DMS 273 (cell line): ENCODE measurements at regions not wholly inside any gene's neighbourhood (a gene's known extent, or its start where the extent isn't known, plus 50 kb on each side); places are given as distances from the start of the nearest gene placed in this dataset.

Experiments used
- DNase-seq: peaks from one replicate; lab custom pipeline; 2025; ENCODE audit not compliant: unreplicated experiment; lab: John Stamatoyannopoulos, UW

DNA sequence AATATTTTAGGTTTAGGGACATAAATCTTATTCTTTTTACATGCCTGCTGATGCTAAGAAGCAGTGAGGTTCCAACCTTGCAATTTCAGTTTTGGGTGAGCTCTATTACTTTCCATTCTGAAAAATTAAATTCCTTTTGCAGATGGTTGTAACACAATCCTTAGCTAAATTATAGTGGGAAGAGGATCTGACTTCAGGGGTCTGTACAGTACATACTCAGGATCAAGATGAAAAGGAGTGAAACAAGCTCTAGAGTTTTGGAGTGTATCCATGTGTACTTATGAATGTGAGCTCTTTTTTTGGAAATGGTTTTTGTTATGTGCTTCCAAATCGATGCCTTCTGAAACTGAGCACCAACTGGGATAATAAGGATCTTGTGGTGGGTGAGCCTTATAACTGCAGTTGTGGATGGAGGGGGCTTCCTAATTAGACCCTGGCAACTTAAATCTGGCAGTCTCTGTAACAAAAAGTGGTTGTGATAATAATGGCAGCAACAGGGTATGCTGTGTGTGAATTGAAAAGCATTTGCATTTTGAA is 218.8 kb upstream of the MAP3K7 start:
- no peak for DNase-seq

DNA sequence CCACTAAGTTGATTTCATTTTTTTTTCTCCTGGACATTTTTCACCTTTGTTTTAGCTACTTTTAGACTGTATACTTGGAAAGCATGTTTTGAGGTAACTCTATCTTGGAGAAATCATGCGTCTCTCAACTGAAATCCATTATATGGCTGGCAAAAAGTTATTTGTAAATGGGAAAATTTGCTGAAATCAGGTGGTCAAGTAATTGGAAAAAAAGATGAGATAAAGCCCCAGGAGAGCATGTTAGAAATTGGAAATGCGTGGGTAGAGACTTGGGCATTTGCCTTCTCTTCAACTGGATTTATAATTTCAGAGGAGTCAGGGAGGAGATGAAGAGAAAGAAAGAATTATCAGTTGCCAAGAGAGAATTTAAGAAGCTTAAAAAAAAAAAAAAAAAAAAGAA is 217.1 kb upstream of the MAP3K7 start:
- DNase-seq: no peak

DNA sequence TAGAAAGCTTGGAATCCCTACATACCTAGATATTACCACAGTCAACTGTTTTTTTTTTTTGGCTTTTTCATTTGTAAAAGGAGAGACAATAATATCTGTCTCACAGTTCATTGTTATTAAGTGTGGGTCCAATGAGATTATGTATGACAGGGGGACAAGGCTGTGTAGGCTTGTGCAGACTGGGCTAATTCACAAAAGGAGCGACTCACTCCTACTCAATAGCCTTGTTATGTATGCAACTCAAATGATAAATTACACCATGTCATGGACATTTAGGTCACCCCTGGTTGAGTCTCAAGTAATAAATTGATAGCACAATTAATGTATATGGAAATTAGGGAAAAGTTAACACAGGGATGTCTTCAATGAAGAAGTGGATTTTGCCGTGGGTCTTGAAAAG is 208.2 kb upstream of the MAP3K7 start:
- no peak for DNase-seq

DNA sequence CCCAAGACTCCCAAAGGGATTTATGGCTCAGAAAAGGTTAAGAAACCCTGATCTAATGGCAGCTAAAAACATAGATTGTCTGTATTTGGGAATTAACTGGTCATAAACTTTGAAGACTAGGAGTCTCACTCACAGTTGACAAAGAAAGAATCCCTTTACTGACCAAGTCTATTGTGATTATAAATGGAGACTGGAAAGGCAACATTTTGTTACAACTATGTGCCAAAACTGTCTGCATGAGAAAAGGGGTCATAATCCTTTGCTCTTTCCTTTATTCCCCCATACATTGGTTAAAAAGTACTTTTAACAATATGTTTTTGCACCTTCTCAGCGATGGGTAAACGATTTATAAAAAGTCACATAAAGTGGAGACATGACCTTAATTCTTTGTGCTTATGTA is 206.9 kb upstream of the MAP3K7 start:
- no peak for DNase-seq

DNA sequence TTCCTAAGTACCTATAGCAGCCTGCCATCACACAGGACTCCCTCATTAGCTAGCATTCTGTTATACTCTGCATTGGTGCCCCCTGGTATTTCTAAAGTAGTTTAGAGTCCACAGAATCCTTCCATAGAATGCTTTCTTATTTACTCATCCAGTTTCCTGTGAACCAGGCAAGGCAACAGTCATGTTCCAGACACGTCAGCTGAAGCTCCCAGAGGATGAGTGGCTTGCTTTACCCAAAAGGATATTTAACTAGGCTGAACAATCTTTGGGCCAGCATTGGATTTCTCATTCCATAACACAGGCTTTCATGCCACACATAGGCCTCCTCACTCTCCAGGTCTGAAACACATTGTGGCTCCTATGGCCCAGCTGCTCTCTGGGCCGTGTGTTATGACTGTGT is 203.8 kb upstream of the MAP3K7 start:
- DNase-seq: no peak

DNA sequence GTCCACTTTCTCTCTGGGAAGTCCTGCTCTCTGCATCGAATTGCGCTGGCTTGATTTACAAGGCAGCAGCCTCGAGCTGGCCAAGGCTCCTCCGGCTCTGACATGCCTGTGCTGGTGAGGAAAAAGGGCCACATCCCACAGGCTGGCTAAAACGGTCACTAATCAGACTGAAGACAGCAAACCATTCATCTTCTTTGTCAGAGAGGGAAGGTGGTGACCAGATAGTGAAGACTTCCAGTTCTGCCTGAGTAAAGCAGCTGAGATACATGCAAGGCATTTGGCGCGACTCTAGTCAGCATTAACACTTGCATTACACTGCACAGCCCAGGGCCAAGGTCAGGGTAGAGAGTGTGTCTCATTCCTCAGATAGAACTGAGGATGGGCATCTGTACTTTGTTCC is 203.2 kb upstream of the MAP3K7 start:
- DNase-seq: no peak

DNA sequence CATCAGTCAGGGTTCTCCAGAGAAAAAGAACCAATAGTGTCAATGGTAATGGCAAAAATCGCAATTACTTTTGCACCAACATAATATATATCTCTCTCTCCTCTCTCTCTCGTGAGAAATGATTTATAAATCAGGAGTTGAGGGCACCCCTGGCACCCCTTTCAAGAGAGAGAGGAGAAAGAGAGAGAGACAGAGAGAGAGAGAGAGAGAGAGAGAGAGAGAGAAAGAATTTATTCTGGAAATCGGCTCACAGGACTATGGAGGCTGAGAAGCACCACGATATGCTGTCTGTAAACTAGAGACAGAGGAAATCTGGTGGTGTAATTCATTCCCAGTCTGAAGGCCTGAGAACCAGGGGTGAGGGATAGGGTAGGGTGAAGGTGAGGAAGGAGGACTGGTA is 201.9 kb upstream of the MAP3K7 start:
- no peak for DNase-seq

DNA sequence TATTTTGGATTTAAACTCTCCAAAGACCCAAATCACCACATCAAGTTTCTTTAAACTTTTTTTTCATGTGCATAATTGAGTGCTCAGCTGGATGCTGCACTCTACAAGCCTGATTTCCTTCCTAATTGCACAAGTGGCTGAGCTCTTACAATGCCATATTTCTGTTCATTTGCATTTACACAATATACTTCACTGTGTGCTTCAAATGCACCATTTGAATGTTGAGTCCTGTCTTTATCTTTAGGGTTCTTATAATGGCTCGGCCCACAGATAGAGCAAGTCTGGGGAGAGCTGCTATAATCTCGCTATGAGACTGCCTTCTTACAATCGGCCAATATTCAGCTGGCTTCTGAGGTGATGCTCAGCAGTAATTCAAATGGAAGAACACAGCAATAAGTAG is 200.6 kb upstream of the MAP3K7 start:
- no peak for DNase-seq

DNA sequence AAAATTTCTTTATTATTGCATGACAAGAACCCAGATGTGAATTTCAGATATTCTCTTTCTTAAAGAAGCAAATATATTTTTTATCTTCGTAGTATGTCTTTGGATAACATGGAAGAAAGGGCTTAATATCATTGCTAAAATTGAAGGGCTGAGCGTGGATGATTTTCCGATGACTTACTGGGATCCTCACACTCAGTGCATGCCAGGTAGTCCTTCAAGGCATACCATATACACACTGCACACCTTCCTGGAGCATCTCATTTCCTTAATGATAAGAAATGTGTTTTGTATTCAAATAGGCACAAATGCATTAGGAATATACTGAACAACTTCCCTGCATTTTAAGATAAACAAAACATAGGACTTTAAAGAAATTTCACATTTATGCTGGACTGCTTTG is 193.9 kb upstream of the MAP3K7 start:
- no peak for DNase-seq

DNA sequence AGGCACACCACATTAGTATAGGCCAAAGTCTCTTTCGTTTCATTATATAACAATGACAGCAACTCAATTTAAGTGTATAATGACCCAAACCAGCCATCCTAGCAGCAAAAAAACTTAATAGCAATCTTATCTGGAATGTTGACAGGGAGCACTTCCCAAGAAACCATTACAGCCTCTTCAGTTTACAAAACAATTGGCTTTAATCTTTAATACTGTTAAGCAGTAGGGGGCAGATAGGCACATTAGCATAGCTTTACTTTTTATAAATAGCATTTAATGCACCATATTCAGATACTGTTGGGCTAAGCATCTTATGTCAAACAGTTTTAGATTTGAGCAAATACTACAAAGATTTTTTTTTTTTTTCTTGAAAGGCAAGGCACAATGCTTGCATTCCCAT is 193.3 kb upstream of the MAP3K7 start:
- DNase-seq: no peak

DNA sequence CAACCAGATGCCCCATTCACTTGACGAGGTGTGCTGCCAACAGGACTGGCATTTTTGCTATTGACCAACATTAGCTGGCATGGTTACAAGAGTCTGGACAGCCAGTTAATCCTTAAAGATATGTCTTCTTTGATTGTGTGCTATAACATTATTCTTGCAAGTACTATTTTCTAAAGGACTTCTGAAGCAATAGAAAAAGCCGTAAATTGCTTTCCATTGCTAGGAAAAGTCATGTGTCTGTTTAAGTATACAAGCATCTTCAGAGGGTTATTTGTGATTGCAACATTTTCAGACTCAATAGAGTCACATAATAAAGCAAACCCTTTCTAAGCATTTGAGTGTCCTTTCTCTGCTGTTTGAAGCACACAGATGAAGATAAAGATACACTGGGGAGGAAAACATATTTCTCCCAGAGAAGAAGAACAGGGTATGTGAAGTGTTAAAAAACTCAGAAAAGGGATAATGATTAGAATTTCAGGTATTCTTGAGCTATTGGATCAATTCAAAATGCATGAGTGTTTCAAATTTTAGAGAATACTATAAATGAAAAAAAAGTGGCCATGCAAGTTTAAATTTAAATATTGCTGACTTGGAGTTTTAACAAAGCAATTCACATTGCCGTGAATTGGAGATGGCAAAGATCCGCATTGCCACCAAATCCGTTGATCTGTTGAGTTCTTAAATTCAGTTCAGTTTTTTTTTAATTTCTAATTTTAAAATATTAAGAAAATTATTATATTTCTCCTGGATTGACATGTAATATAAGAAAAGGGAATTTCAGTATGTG is 191.7 kb upstream of the MAP3K7 start:
- DNase-seq: no peak

DNA sequence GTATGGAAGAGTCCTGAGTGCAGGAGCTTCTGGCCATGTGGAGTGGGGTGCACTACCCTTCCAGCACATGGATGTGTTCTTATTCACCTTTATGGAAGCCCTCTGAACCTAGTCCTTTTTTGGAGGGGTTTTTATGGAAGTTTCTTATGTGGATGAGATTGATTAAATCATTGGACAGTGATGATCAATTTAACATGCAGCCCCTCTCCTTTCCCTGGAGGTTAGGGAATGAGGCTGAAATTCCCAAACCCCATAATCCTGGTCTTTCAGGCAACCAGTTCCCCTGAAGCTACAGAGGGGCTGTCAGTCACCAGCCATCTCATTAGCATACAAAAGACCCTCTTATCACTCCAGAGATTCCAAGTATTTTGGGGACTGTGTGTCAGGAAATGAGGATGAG is 183.9 kb upstream of the MAP3K7 start:
- no peak for DNase-seq

DNA sequence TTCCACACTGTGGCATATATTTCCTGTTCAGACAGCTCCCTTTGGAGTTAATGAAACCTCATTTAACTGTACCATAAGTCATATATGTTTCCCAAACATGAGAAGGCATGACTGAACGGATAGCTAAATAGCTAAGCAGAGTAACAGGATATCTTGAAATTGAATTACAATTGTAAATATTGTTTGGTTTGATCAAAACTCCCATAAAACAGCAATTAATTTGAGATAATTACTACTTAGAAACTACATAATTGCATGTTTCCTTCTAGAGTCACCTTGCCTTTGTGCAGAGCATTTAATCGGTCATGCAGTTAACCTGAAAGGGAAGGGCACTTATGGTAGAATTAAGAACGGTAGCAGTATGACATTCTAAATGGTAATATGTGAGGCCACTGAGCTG is 179.0 kb upstream of the MAP3K7 start:
- DNase-seq: no peak

DNA sequence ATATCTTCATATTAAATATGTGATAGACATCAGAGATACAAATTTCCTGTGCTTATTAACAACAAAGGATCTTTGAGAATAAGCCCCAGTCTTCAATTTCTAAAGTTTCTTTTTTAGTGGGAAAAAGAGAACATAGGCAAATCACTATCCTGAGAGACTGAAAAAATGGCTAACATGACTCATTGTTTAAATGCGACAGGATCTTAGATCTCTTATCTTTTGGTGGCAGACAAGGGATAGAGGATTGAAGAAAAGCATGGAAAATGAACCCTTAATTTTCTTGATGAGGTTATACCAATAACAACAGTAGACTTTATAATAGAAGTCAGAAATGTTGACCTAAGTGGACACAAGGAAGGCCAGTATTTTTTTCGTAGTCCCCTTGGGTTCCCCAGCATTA is 178.6 kb upstream of the MAP3K7 start:
- DNase-seq: no peak

DNA sequence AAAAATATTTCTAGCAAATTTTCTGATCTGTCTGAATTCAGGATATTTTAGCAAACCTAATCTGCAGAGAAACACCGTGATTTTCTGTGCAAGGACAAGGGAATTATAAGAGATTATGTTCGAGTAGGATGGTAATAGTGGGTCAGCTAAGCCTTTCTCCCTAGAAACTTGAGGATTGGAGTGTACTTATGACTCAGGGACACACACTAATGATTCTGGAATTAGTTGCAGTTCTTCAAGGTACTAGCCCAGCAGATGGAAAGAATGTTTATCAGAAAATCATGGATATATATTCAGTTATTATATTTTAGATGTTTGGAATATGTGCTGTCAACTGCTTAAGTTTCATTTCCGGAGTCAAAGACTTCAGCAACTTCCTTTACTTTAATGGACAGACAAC is 177.1 kb upstream of the MAP3K7 start:
- no peak for DNase-seq

DNA sequence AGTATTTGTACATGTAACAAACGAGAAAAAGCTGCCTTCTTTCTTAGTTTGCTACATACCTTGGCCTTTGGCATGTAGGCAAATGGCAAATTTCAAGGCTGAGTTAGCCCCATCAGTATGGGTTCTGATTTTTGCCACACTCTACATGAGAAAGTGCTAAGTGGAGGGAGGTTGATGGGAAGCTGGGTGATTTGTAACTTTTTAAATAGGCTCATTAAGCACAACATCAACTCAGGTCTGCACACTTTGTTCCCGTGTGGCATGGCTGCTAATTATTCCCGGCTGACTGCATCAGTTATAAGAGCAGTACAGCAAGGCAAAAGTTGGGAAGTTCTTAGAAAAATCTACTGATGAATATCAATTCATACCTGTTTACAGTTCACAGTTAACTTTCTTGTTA is 172.8 kb upstream of the MAP3K7 start:
- no peak for DNase-seq

DNA sequence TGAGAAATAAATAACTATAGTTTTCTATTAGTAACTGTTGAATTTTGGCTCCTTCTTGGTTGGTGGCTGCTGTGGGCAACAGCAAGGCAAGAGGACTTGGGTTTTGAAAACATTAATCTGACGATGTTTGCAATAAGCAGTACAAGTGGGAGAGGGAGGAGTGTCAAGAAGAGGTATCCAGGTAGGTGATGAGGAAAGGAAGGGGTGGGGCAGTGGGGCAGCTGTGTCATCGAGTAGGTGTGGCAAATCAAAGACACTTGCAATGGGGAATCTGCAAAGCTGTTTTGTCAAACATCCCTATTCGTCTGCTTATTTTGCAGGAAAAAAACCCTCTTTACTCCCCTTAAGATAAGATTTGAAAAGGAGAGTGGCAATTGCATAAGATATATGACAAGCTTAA is 171.9 kb upstream of the MAP3K7 start:
- DNase-seq: no peak

DNA sequence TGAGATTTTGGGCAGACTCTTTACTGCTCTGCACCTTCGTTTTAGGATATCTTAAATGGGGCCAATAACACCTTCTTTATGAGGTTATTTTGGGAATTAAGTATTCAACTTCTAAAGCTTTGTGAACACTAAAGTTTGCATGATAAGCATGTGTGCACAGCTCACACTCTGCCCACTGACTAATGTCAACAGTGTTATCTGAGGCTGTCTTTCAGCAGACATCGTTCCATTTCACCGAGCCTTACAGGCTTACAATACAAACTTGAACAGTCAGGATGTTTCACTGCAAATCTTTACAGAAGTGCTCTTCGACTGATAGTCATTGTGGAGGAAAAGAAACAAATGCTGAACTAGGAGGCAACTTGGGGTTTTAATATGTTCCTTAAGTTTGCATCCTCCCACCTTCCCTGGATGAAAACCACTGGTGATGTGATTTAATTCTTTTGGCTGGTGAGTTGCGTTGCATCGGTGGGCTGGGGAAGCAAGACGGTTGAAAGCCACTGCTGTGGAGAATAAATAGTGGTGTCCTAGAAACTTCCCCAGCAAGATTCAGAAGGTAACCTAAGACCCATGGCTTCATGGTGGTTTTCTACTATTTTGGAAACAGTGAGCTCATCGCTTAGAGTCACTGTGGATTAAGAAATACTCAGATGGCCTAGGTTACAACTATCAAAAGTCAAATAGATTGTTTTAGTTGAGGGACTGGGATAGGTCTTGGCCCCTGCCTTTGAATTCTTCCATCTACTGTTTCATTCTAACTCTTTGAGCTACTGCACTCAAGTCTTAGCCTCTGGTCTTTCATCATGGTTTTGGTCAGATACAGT is 167.2 kb upstream of the MAP3K7 start:
- no peak for DNase-seq

DNA sequence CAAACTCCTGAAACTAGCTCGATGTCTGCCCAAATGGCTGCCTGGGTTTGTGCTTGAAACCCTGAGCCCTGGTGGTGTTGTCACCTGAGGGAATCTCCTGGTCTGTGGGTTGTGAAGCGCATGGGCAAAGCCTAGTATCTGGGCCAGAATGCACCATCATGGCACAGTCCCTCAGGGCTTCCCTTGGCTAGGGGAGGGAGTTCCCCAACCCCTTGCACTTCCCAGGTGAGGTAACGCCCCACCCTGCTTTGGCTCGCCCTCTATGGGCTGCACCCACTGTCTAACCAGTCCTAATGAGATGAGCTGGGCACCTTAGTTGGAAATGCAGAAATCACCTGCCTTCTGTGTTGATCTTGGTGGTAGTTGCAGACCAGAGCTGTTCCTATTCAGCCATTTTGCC is 152.9 kb upstream of the MAP3K7 start:
- no peak for DNase-seq

DNA sequence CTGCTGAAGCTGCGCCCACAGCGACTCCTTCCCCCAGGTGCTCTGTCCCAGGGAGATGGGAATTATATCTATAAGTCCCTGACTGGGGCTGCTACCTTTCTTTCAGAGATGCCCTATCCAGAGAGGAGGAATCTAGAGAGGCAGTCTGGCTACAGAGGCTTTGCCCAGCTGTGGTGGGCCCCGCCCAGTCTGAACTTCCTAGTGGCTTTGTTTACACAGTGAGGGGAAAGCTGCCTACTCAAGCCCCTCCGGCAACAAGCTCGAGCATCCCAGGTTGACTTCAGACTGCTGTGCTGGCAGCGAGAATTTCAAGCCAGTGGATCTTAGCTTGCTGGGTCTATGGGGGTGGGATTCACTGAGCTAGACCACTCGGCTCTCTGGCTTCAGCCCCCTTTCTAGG is 152.5 kb upstream of the MAP3K7 start:
- no peak for DNase-seq

DNA sequence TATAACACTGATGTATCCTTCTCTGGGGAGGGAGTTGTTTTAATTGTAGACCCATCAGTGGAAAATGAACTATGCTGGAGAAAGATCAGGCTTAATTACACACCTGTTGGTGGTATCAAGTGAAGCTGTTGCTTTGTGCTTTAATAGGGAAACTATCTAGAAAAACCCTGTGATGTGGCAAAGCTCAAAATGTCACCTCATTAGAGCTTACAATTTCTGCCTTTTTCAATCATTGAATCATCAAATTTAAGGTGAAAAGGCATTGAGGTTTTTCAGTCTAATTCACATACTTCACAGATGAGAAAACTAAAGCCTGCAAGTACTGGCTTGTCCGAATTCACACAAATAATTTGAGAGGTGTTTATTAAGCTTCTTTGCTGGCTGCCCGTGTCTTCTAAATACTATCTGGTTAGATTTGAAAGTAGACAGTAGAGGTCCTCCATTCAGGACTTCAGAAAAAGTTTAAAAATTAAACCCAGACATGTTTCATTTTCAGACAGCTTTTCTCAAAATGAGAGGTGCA is 143.3 kb upstream of the MAP3K7 start:
- no peak for DNase-seq

DNA sequence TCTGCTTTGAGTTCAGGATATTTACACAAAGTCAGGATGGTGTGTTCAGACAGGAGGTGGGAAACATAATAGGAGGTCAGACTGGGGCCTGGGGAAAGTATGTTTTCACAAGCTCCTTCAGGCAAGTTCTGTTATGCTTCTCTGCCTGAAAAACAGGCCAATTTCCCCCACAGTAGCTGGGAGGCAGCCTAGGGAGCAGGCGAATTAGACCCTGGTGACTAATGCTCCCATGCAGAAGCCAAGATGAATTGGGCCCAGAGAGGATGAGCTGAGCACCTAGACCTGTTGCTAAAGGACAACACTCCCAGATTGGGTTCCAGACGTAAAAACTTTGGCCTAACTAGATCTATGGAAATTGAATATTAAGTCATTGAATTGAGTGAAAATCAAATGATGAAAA is 142.2 kb upstream of the MAP3K7 start:
- no peak for DNase-seq
